ENCODE measurements at regions not wholly inside any gene's neighbourhood (a gene's known extent, or its start where the extent isn't known, plus 50 kb on each side); places are given as distances from the start of the nearest gene placed in this dataset.

DNA sequence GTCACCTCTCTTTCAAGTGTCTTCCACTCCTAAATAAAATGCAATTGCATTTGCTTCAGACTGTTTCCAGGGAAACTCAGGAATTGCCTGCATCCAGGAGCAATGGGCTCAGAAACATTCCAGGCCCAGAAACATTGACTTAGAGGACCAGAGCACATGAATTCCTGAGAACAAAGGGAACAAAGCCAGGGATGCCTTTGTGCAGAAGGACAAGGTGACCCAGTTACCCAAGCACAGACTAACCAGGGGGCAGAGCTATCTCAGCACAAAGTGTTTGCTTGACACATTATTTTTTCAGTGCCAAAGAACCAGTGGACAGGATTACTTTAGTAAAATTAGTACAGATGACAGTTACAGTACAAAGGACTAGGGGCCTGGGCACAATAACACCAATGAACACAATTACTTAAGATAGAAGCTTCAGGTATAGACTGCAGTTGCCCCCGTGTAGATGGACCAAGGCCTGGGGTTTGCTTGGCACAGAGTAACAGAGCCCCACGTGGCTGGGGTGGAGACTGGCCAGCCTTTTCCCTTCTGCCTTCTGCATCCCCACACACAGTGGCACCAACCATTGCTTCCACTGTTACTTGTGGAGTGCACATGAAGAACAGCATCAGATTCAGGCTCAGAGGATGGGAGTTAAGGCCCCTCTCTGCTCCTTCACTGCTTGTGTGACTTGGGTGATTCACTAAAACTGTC lies 500.8 kb downstream of the INSC start:
- TF ChIP-seq, protein P1, sequence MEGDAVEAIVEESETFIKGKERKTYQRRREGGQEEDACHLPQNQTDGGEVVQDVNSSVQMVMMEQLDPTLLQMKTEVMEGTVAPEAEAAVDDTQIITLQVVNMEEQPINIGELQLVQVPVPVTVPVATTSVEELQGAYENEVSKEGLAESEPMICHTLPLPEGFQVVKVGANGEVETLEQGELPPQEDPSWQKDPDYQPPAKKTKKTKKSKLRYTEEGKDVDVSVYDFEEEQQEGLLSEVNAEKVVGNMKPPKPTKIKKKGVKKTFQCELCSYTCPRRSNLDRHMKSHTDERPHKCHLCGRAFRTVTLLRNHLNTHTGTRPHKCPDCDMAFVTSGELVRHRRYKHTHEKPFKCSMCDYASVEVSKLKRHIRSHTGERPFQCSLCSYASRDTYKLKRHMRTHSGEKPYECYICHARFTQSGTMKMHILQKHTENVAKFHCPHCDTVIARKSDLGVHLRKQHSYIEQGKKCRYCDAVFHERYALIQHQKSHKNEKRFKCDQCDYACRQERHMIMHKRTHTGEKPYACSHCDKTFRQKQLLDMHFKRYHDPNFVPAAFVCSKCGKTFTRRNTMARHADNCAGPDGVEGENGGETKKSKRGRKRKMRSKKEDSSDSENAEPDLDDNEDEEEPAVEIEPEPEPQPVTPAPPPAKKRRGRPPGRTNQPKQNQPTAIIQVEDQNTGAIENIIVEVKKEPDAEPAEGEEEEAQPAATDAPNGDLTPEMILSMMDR (IDR thresholded peaks at IDR 0.05) = no peak
- TF ChIP-seq POLR2A (IDR thresholded peaks at IDR 0.05) = no peak
